Mesendoderm (in vitro differentiated cells): ENCODE measurements at regions not wholly inside any gene's neighbourhood (a gene's known extent, or its start where the extent isn't known, plus 50 kb on each side); places are given as distances from the start of the nearest gene placed in this dataset.

Experiments
- DNase-seq: peaks from one replicate; pipeline ENCODE4 v3.0.0; 2013
- H2AK5ac ChIP-seq: 2 replicates; pipeline ENCODE4 v1.6.1; 2013; ENCODE audit warnings: low read length, inconsistent platforms
- H2BK120ac ChIP-seq: 2 replicates; pipeline ENCODE4 v1.6.1; 2013; ENCODE audit warnings: low read depth, mild to moderate bottlenecking, low read length, moderate library complexity, mixed read lengths
- H2BK15ac ChIP-seq: replicated peaks from 2 replicates; pipeline ENCODE4 v1.6.1; 2013; ENCODE audit warnings: low read depth, mild to moderate bottlenecking, moderate library complexity
- H2BK5ac ChIP-seq: 2 replicates; pipeline ENCODE4 v1.6.1; 2013; ENCODE audit warnings: low read length, inconsistent platforms
- H3K18ac ChIP-seq: 2 replicates; pipeline ENCODE4 v1.6.1; 2013; ENCODE audit warnings: mild to moderate bottlenecking, low read length, mixed read lengths
- H3K23ac ChIP-seq: one replicate; pipeline ENCODE4 v1.6.1; 2013; ENCODE audit warnings: low read length
- H3K27ac ChIP-seq: 2 replicates; pipeline ENCODE4 v1.5.1; 2013; ENCODE audit warnings: low read depth, mild to moderate bottlenecking, inconsistent platforms, low read length, moderate library complexity
- H3K27me3 ChIP-seq: 2 replicates; pipeline ENCODE4 v1.6.1; 2013; ENCODE audit warnings: low read length, control low read depth, mild to moderate bottlenecking, inconsistent platforms; ENCODE audit not compliant: insufficient read depth, poor library complexity
- H3K36me3 ChIP-seq: 2 replicates; pipeline ENCODE4 v1.6.1; 2013; ENCODE audit warnings: low read length, inconsistent platforms; ENCODE audit not compliant: control insufficient read depth, insufficient read depth
- H3K4ac ChIP-seq: one replicate; pipeline ENCODE4 v1.6.1; 2013; ENCODE audit warnings: low read depth, mild to moderate bottlenecking, low read length, moderate library complexity
- H3K4me1 ChIP-seq: 2 replicates; pipeline ENCODE4 v1.6.1; 2013; ENCODE audit warnings: low read depth, low read length, inconsistent platforms; ENCODE audit not compliant: control insufficient read depth
- H3K4me2 ChIP-seq: 2 replicates; pipeline ENCODE4 v1.6.1; 2013; ENCODE audit warnings: low read length
- H3K4me3 ChIP-seq: 2 replicates; pipeline ENCODE4 v1.5.1; 2013; ENCODE audit warnings: mild to moderate bottlenecking, low read length
- H3K56ac ChIP-seq: one replicate; pipeline ENCODE4 v1.6.1; 2013; ENCODE audit warnings: low read length
- H3K79me1 ChIP-seq: 2 replicates; pipeline ENCODE4 v1.6.1; 2013; ENCODE audit warnings: low read length, inconsistent platforms
- H3K79me2 ChIP-seq: 2 replicates; pipeline ENCODE4 v1.6.1; 2013; ENCODE audit warnings: mild to moderate bottlenecking, low read length; ENCODE audit not compliant: control insufficient read depth, insufficient read depth
- H3K9ac ChIP-seq: 2 replicates; pipeline ENCODE4 v1.6.1; 2013; ENCODE audit warnings: low read length, inconsistent platforms
- H4K5ac ChIP-seq: one replicate; pipeline ENCODE4 v1.6.1; 2013; ENCODE audit warnings: low read length
- H4K8ac ChIP-seq: one replicate; pipeline ENCODE4 v1.6.1; 2013; ENCODE audit warnings: low read depth, mild to moderate bottlenecking, control low read depth, low read length, moderate library complexity
- WGBS: extraction: QIAGEN DNeasy Blood & Tissue Kit; methylation state at CpG from one replicate; pipeline ENCODE4 v1.1.7; 2013; ENCODE audit warnings: low lambda C conversion rate, missing lambda C conversion rate; ENCODE audit not compliant: insufficient coverage; ENCODE audit errors: extremely low coverage; 5-methylcytosine and 5-hydroxymethylcytosine counted together

- no peak overlapping the region for H4K5ac ChIP-seq
- no peaks in the 10 kb centered on the region for H3K79me1 ChIP-seq
- H2BK120ac ChIP-seq, result no peak overlapping the region
- H2BK5ac ChIP-seq, result no peak overlapping the region
- H3K79me2 ChIP-seq, result no peaks in the 10 kb centered on the region
- DNase-seq, result peak; percentile 54
- H4K8ac ChIP-seq, result no peak overlapping the region
- H3K23ac ChIP-seq, result no peak overlapping the region
- no peak overlapping the region for H3K4me2 ChIP-seq
- H2AK5ac ChIP-seq, result no peak overlapping the region
- no peaks in the 10 kb centered on the region for H3K36me3 ChIP-seq
- no peak overlapping the region for H2BK15ac ChIP-seq
- H3K4me1 ChIP-seq, result no peaks in the 10 kb centered on the region
- H3K27ac ChIP-seq, result no peak overlapping the region
- H3K4me3 ChIP-seq, result no peak overlapping the region
- no peak overlapping the region for H3K4ac ChIP-seq
- H3K18ac ChIP-seq, result no peak overlapping the region
- no CpG with 5 or more reads among the region's 9 CpGs for WGBS
- H3K27me3 ChIP-seq, result no peaks in the 10 kb centered on the region
- no peak overlapping the region for H3K9ac ChIP-seq
- H3K56ac ChIP-seq, result no peak overlapping the region
Observed at GRCh38 chr6:23559587-23560343, 566.2 kb upstream of the NRSN1 start.

- H2BK5ac ChIP-seq, result no peak overlapping the region
- no peak overlapping the region for H3K4me3 ChIP-seq
- H2AK5ac ChIP-seq, result no peak overlapping the region
- no CpG with 5 or more reads among the region's 1 CpG for WGBS
- no peaks in the 10 kb centered on the region for H3K79me2 ChIP-seq
- H3K4me2 ChIP-seq, result no peak overlapping the region
- H2BK120ac ChIP-seq, result no peak overlapping the region
- H3K23ac ChIP-seq, result no peak overlapping the region
- H3K56ac ChIP-seq, result no peak overlapping the region
- H3K4me1 ChIP-seq, result no peaks in the 10 kb centered on the region
- H4K5ac ChIP-seq, result no peak overlapping the region
- DNase-seq, result peak; percentile 1
- H3K4ac ChIP-seq, result no peak overlapping the region
- no peak overlapping the region for H3K18ac ChIP-seq
- no peak overlapping the region for H2BK15ac ChIP-seq
- H3K27me3 ChIP-seq, result no peaks in the 10 kb centered on the region
- no peak overlapping the region for H3K9ac ChIP-seq
- H4K8ac ChIP-seq, result no peak overlapping the region
- no peak overlapping the region for H3K27ac ChIP-seq
- no peaks in the 10 kb centered on the region for H3K79me1 ChIP-seq
- no peaks in the 10 kb centered on the region for H3K36me3 ChIP-seq
Observed at GRCh38 chr6:23561732-23562131, 564.3 kb upstream of the NRSN1 start.

- no peak overlapping the region for H3K4me3 ChIP-seq
- H3K27ac ChIP-seq, result no peak overlapping the region
Observed at GRCh38 chr6:23562554-23562953, 563.5 kb upstream of the NRSN1 start.

GRCh38 chr6:23563323-23563722, 562.7 kb upstream of the NRSN1 start:
- Histone ChIP-seq H3K56ac (no peak overlapping the region), H3K27ac (no peak overlapping the region), H3K4me2 (no peak overlapping the region), H3K27me3 (no peaks in the 10 kb centered on the region), H3K79me1 (no peaks in the 10 kb centered on the region), H4K5ac (no peak overlapping the region), H2BK5ac (no peak overlapping the region), H4K8ac (no peak overlapping the region), H3K4me3 (no peak overlapping the region), H2AK5ac (no peak overlapping the region), H3K4ac (no peak overlapping the region), H2BK15ac (no peak overlapping the region), H3K9ac (no peak overlapping the region), H3K79me2 (no peaks in the 10 kb centered on the region), H3K23ac (no peak overlapping the region), H3K4me1 (no peaks in the 10 kb centered on the region), H3K36me3 (no peaks in the 10 kb centered on the region), H3K18ac (no peak overlapping the region), H2BK120ac (no peak overlapping the region)
- WGBS, result no CpG with 5 or more reads among the region's 3 CpGs
- no peak for DNase-seq

More at GRCh38 chr6:23562554-23562953, 563.5 kb upstream of the NRSN1 start:
- no peak for DNase-seq
- H4K8ac ChIP-seq, result no peak overlapping the region
- H4K5ac ChIP-seq, result no peak overlapping the region
- no peak overlapping the region for H2BK15ac ChIP-seq
- no peak overlapping the region for H2AK5ac ChIP-seq
- no peaks in the 10 kb centered on the region for H3K79me2 ChIP-seq
- no peak overlapping the region for H3K23ac ChIP-seq
- no peaks in the 10 kb centered on the region for H3K27me3 ChIP-seq
- no peak overlapping the region for H2BK120ac ChIP-seq
- H3K56ac ChIP-seq, result no peak overlapping the region
- no peak overlapping the region for H3K9ac ChIP-seq
- H3K4me1 ChIP-seq, result no peaks in the 10 kb centered on the region
- no CpG with 5 or more reads among the region's 3 CpGs for WGBS
- H3K36me3 ChIP-seq, result no peaks in the 10 kb centered on the region
- H3K4ac ChIP-seq, result no peak overlapping the region
- H3K79me1 ChIP-seq, result no peaks in the 10 kb centered on the region
- no peak overlapping the region for H2BK5ac ChIP-seq
- H3K4me2 ChIP-seq, result no peak overlapping the region
- H3K18ac ChIP-seq, result no peak overlapping the region

GRCh38 chr6:23566418-23566817, 559.6 kb upstream of the NRSN1 start:
- Histone ChIP-seq H3K23ac (no peak overlapping the region), H4K5ac (no peak overlapping the region), H3K9ac (no peak overlapping the region), H2AK5ac (no peak overlapping the region), H4K8ac (no peak overlapping the region), H3K27ac (no peak overlapping the region), H3K18ac (no peak overlapping the region), H3K79me1 (no peaks in the 10 kb centered on the region), H3K4me2 (no peak overlapping the region), H3K4me1 (no peaks in the 10 kb centered on the region), H3K56ac (no peak overlapping the region), H2BK120ac (no peak overlapping the region), H3K4ac (no peak overlapping the region), H3K79me2 (no peaks in the 10 kb centered on the region), H3K4me3 (no peak overlapping the region), H2BK15ac (no peak overlapping the region), H3K27me3 (no peaks in the 10 kb centered on the region), H2BK5ac (no peak overlapping the region), H3K36me3 (no peaks in the 10 kb centered on the region)
- DNase-seq, result no peak
- no CpG with 5 or more reads among the region's 4 CpGs for WGBS

GRCh38 chr6:23568292-23568691, 557.7 kb upstream of the NRSN1 start:
- Histone ChIP-seq H3K79me1 (no peaks in the 10 kb centered on the region), H2BK5ac (no peak overlapping the region), H4K8ac (no peak overlapping the region), H3K9ac (no peak overlapping the region), H3K27ac (no peak overlapping the region), H3K18ac (no peak overlapping the region), H2BK15ac (no peak overlapping the region), H2AK5ac (no peak overlapping the region), H3K79me2 (no peaks in the 10 kb centered on the region), H3K4me1 (no peaks in the 10 kb centered on the region), H3K4me2 (no peak overlapping the region), H4K5ac (no peak overlapping the region), H2BK120ac (no peak overlapping the region), H3K4ac (no peak overlapping the region), H3K23ac (no peak overlapping the region), H3K36me3 (no peaks in the 10 kb centered on the region), H3K56ac (no peak overlapping the region), H3K4me3 (no peak overlapping the region), H3K27me3 (no peaks in the 10 kb centered on the region)
- no peak for DNase-seq
- WGBS, result no CpG with 5 or more reads among the region's 1 CpG
